Neural progenitor cell (in vitro differentiated cells): ENCODE measurements at regions not wholly inside any gene's neighbourhood (a gene's known extent, or its start where the extent isn't known, plus 50 kb on each side); places are given as distances from the start of the nearest gene placed in this dataset.
A peak's percentile ranks its signal among the peaks of the same experiment; 100 is the strongest.

Experiments
- DNase-seq: peaks from one replicate; pipeline ENCODE4 v3.0.0-alpha.2; 2016; ENCODE audit warnings: low spot score
- H2AFZ ChIP-seq: fragments of 200-600 bp; sonication (generic); replicated peaks from 2 replicates; pipeline ENCODE4 v1.6.1; 2016; ENCODE audit warnings: antibody characterized with exemption
- H3F3A ChIP-seq: fragments of 200-600 bp; sonication (generic); 2 replicates; pipeline ENCODE4 v1.6.1; 2016; ENCODE audit warnings: antibody characterized with exemption, low read depth
- H3K27ac ChIP-seq: fragments of 200-600 bp; sonication (generic); 2 replicates; pipeline ENCODE4 v1.5.1; 2016; ENCODE audit warnings: mild to moderate bottlenecking
- H3K27me3 ChIP-seq: fragments of 200-600 bp; sonication (generic); 2 replicates; pipeline ENCODE4 v1.6.1; 2016; ENCODE audit warnings: mild to moderate bottlenecking, moderate library complexity
- H3K36me3 ChIP-seq: fragments of 200-600 bp; sonication (generic); 2 replicates; pipeline ENCODE4 v1.5.1; 2016
- H3K4me1 ChIP-seq: fragments of 200-600 bp; sonication (generic); 2 replicates; pipeline ENCODE4 v1.6.1; 2016; ENCODE audit warnings: mixed run types
- H3K4me2 ChIP-seq: fragments of 200-600 bp; sonication (generic); 2 replicates; pipeline ENCODE4 v1.6.1; 2016
- H3K4me3 ChIP-seq: fragments of 200-600 bp; sonication (generic); 2 replicates; pipeline ENCODE4 v1.5.1; 2016
- H3K79me2 ChIP-seq: fragments of 200-600 bp; sonication (generic); 2 replicates; pipeline ENCODE4 v1.6.1; 2016; ENCODE audit warnings: low read depth
- H3K9ac ChIP-seq: fragments of 200-600 bp; sonication (generic); 2 replicates; pipeline ENCODE4 v1.6.1; 2016
- H3K9me3 ChIP-seq: fragments of 200-600 bp; sonication (generic); 2 replicates; pipeline ENCODE4 v1.5.1; 2016; ENCODE audit warnings: low read depth
- H4K20me1 ChIP-seq: fragments of 200-600 bp; sonication (generic); 2 replicates; pipeline ENCODE4 v1.6.1; 2016; ENCODE audit warnings: low read depth
- H3K27ac Mint-ChIP-seq: 3 replicates; pipeline ENCODE4 v1.8.0; 2021; ENCODE audit warnings: mixed read lengths
- H3K27me3 Mint-ChIP-seq: 2 replicates; pipeline ENCODE4 v1.8.0; 2022; ENCODE audit warnings: low read depth, mild to moderate bottlenecking, inconsistent platforms, moderate library complexity, mixed read lengths; ENCODE audit not compliant: insufficient read depth
- H3K36me3 Mint-ChIP-seq: 3 replicates; pipeline ENCODE4 v1.8.0; 2021; ENCODE audit warnings: mixed read lengths
- H3K4me1 Mint-ChIP-seq: 3 replicates; pipeline ENCODE4 v1.8.0; 2021; ENCODE audit warnings: mixed read lengths
- H3K4me3 Mint-ChIP-seq: 3 replicates; pipeline ENCODE4 v1.8.0; 2021; ENCODE audit warnings: mild to moderate bottlenecking, moderate library complexity, mixed read lengths
- H3K9me3 Mint-ChIP-seq: 3 replicates; pipeline ENCODE4 v1.8.0; 2020; ENCODE audit warnings: mixed read lengths
- CTCF ChIP-seq: fragments of 200-600 bp; sonication (generic); IDR thresholded peaks from 2 replicates; pipeline ENCODE4 v1.5.1; 2017; ENCODE audit warnings: antibody characterized with exemption, mild to moderate bottlenecking
- EZH2 ChIP-seq: fragments of 200-600 bp; sonication (generic); IDR thresholded peaks from 2 replicates; pipeline ENCODE4 v1.6.1; 2017; ENCODE audit warnings: antibody characterized with exemption, mild to moderate bottlenecking, moderate library complexity
- EZH2phosphoT487 ChIP-seq: fragments of 200-600 bp; sonication (generic); IDR thresholded peaks from 2 replicates; pipeline ENCODE4 v1.6.1; 2017; ENCODE audit warnings: antibody characterized with exemption

GRCh38 chr13:21984156-21984555, 313.3 kb downstream of the FGF9 start:
- no peaks in the 10 kb centered on the region for H3K9me3 ChIP-seq
- H3K36me3 ChIP-seq: no peaks in the 10 kb centered on the region
- H2AFZ ChIP-seq: no peak overlapping the region
- no peak overlapping the region for H3K4me2 ChIP-seq
- H3K79me2 ChIP-seq: no peaks in the 10 kb centered on the region
- H3F3A ChIP-seq: no peaks in the 10 kb centered on the region
- H4K20me1 ChIP-seq: no peaks in the 10 kb centered on the region
- no peak for DNase-seq
- H3K4me1 ChIP-seq: no peaks in the 10 kb centered on the region
- Mint-ChIP-seq H3K9me3 (peaks cover 5% of the 10 kb centered on the region), H3K4me3 (no peak overlapping the region), H3K27me3 (no peaks in the 10 kb centered on the region), H3K4me1 (peaks cover 9% of the 10 kb centered on the region), H3K27ac (no peak overlapping the region), H3K36me3 (no peaks in the 10 kb centered on the region)
- no peak overlapping the region for H3K27ac ChIP-seq
- H3K4me3 ChIP-seq: no peak overlapping the region
- no peak overlapping the region for H3K9ac ChIP-seq
- no peaks in the 10 kb centered on the region for H3K27me3 ChIP-seq
- TF ChIP-seq EZH2: no peak
- TF ChIP-seq CTCF: no peak
- TF ChIP-seq EZH2phosphoT487: no peak

GRCh38 chr13:21986602-21987001, 315.7 kb downstream of the FGF9 start:
- no peak for TF ChIP-seq EZH2
- TF ChIP-seq CTCF: no peak
- TF ChIP-seq EZH2phosphoT487: no peak
- H3K27ac ChIP-seq: no peak overlapping the region
- no peaks in the 10 kb centered on the region for H3K79me2 ChIP-seq
- H3K27ac Mint-ChIP-seq: no peak overlapping the region
- H3K36me3 Mint-ChIP-seq: no peaks in the 10 kb centered on the region
- H4K20me1 ChIP-seq: no peaks in the 10 kb centered on the region
- H3K27me3 Mint-ChIP-seq: no peaks in the 10 kb centered on the region
- no peaks in the 10 kb centered on the region for H3K9me3 ChIP-seq
- H3K9me3 Mint-ChIP-seq: peaks cover 5% of the 10 kb centered on the region
- H3K9ac ChIP-seq: no peak overlapping the region
- no peak for DNase-seq
- H3K4me2 ChIP-seq: no peak overlapping the region
- no peaks in the 10 kb centered on the region for H3K4me1 ChIP-seq
- H3K4me3 ChIP-seq: no peak overlapping the region
- no peak overlapping the region for H2AFZ ChIP-seq
- no peaks in the 10 kb centered on the region for H3K36me3 ChIP-seq
- H3F3A ChIP-seq: no peaks in the 10 kb centered on the region
- H3K4me3 Mint-ChIP-seq: no peak overlapping the region
- no peaks in the 10 kb centered on the region for H3K27me3 ChIP-seq
- H3K4me1 Mint-ChIP-seq: peaks cover 9% of the 10 kb centered on the region

GRCh38 chr13:21987793-21988192, 316.9 kb downstream of the FGF9 start:
- DNase-seq: no peak
- Mint-ChIP-seq H3K27ac (peak overlapping the region; percentile 46), H3K4me3 (no peak overlapping the region), H3K27me3 (no peaks in the 10 kb centered on the region), H3K9me3 (peaks cover 5% of the 10 kb centered on the region), H3K4me1 (peaks cover 9% of the 10 kb centered on the region), H3K36me3 (no peaks in the 10 kb centered on the region)
- Histone ChIP-seq H2AFZ (no peak overlapping the region), H3K9me3 (no peaks in the 10 kb centered on the region), H4K20me1 (no peaks in the 10 kb centered on the region), H3K79me2 (no peaks in the 10 kb centered on the region), H3K27ac (no peak overlapping the region), H3K4me2 (no peak overlapping the region), H3K9ac (no peak overlapping the region), H3K36me3 (no peaks in the 10 kb centered on the region), H3F3A (no peaks in the 10 kb centered on the region), H3K27me3 (no peaks in the 10 kb centered on the region), H3K4me3 (no peak overlapping the region), H3K4me1 (no peaks in the 10 kb centered on the region)
- TF ChIP-seq EZH2phosphoT487 (no peak), EZH2 (no peak), CTCF (no peak)

GRCh38 chr13:21988624-21989023, 317.8 kb downstream of the FGF9 start:
- Mint-ChIP-seq H3K4me1 (peaks cover 9% of the 10 kb centered on the region), H3K27me3 (no peaks in the 10 kb centered on the region), H3K27ac (no peak overlapping the region), H3K36me3 (no peaks in the 10 kb centered on the region), H3K4me3 (no peak overlapping the region), H3K9me3 (peaks cover 5% of the 10 kb centered on the region)
- no peaks in the 10 kb centered on the region for H3K4me1 ChIP-seq
- H3K27ac ChIP-seq: no peak overlapping the region
- no peaks in the 10 kb centered on the region for H3K36me3 ChIP-seq
- H3K27me3 ChIP-seq: no peaks in the 10 kb centered on the region
- no peaks in the 10 kb centered on the region for H3K79me2 ChIP-seq
- no peak overlapping the region for H2AFZ ChIP-seq
- no peaks in the 10 kb centered on the region for H3K9me3 ChIP-seq
- H3K9ac ChIP-seq: no peak overlapping the region
- H3F3A ChIP-seq: no peaks in the 10 kb centered on the region
- no peak for DNase-seq
- no peaks in the 10 kb centered on the region for H4K20me1 ChIP-seq
- no peak overlapping the region for H3K4me2 ChIP-seq
- H3K4me3 ChIP-seq: no peak overlapping the region
- TF ChIP-seq EZH2phosphoT487 (no peak), CTCF (no peak), EZH2 (no peak)
